ENCODE measurements at regions not wholly inside any gene's neighbourhood (a gene's known extent, or its start where the extent isn't known, plus 50 kb on each side); places are given as distances from the start of the nearest gene placed in this dataset.
A peak's percentile ranks its signal among the peaks of the same experiment; 100 is the strongest.

DNA sequence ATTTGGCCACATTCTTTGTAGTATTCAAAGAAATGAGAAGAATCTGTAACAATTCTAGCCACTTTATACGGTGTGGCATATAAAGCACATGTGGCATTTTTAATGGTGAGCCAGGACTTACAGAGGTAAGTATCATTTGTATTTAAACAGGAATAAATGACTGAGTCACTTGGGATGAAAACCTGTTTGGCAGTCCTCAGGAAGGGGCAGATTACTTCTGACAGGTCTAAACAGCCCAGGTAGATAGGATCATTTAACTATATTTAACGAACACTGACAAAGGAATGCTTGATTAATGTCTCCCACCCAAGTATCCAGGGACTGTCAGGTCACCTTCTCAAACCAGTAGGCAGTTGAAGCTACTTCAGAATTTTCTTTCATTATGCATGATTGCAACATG, 241.5 kb upstream of the SATB1 start:
- no peak for TF ChIP-seq EZH2 (IDR thresholded peaks at IDR 0.05; ENCODE audit: low read depth)
- TF ChIP-seq, protein P1, sequence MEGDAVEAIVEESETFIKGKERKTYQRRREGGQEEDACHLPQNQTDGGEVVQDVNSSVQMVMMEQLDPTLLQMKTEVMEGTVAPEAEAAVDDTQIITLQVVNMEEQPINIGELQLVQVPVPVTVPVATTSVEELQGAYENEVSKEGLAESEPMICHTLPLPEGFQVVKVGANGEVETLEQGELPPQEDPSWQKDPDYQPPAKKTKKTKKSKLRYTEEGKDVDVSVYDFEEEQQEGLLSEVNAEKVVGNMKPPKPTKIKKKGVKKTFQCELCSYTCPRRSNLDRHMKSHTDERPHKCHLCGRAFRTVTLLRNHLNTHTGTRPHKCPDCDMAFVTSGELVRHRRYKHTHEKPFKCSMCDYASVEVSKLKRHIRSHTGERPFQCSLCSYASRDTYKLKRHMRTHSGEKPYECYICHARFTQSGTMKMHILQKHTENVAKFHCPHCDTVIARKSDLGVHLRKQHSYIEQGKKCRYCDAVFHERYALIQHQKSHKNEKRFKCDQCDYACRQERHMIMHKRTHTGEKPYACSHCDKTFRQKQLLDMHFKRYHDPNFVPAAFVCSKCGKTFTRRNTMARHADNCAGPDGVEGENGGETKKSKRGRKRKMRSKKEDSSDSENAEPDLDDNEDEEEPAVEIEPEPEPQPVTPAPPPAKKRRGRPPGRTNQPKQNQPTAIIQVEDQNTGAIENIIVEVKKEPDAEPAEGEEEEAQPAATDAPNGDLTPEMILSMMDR (conservative IDR thresholded peaks at IDR 0.05), result no peak
- H3K4me3 ChIP-seq, result no peak overlapping the region
- no TSS peak for BruUV-seq (replicated peaks)
- no peak overlapping the region for H3K4me2 ChIP-seq
- no peaks in the 10 kb centered on the region for H3K79me2 ChIP-seq (ENCODE audit: low read depth)
- 0 out of 2 replicates have a peak overlapping the region, but pooled peaks have one; percentile 19 for H2AFZ ChIP-seq
- no peak overlapping the region for H3K27ac ChIP-seq
- intact Hi-C loops (cut with micrococcal nuclease; ENCODE audit: unreplicated experiment), result no loop called here
- no peaks in the 10 kb centered on the region for H4K20me1 ChIP-seq (ENCODE audit: insufficient read depth)
- no peaks in the 10 kb centered on the region; the same call in 1 of the 2 replicates for H3K9me2 ChIP-seq (ENCODE audit: insufficient read depth)
- no peaks in the 10 kb centered on the region for H3K27me3 ChIP-seq (ENCODE audit: insufficient read depth, low read depth)
- H3F3A ChIP-seq (ENCODE audit: insufficient read depth, low read depth), result no peaks in the 10 kb centered on the region
- DNase-seq, result no peak
- ChIA-PET CTCF (no interaction called here), POLR2A (ENCODE audit: unreplicated experiment) (no interaction called here)
- no peaks in the 10 kb centered on the region for H3K36me3 ChIP-seq (ENCODE audit: low read depth)
- H3K4me1 ChIP-seq (replicated peaks; ENCODE audit: insufficient read depth), result peaks cover 8% of the 10 kb centered on the region; the same call in 1 of the 2 replicates
- no peaks in the 10 kb centered on the region for H3K9me3 ChIP-seq (ENCODE audit: insufficient read depth, low read depth)

DNA sequence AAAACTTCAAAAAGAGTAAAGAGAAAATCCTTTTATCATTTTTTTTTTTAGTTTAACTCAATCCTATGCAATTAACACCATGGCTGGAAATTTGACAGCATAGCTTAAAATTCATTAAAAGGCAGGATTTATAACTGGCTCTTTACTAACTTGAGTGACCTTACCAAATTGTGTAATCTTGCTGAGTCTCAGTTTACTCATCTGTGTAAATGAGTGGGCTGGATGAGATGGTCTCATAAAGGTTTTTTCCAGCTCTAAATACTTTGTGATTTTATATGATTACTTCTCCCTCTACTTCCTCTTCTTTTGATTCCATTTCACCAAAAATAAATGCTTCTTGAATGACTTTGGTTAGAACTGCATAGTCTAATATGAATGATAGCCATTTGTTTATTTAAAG, 234.9 kb upstream of the SATB1 start:
- Histone ChIP-seq H3K79me2 (ENCODE audit: low read depth) (no peaks in the 10 kb centered on the region), H3K9me2 (ENCODE audit: insufficient read depth) (no peaks in the 10 kb centered on the region; the same call in 1 of the 2 replicates), H3K27ac (no peak overlapping the region), H3K27me3 (ENCODE audit: insufficient read depth, low read depth) (no peaks in the 10 kb centered on the region), H4K20me1 (ENCODE audit: insufficient read depth) (no peaks in the 10 kb centered on the region), H3F3A (ENCODE audit: insufficient read depth, low read depth) (no peaks in the 10 kb centered on the region; the same call in 1 of the 2 replicates), H3K9me3 (ENCODE audit: insufficient read depth, low read depth) (no peaks in the 10 kb centered on the region), H3K4me3 (no peak overlapping the region), H3K4me2 (no peak overlapping the region), H2AFZ (no peak overlapping the region), H3K4me1 (replicated peaks; ENCODE audit: insufficient read depth) (peaks cover 22% of the 10 kb centered on the region), H3K36me3 (ENCODE audit: low read depth) (no peaks in the 10 kb centered on the region)
- BruUV-seq (replicated peaks), result no TSS peak
- intact Hi-C loops (cut with micrococcal nuclease; ENCODE audit: unreplicated experiment), result no loop called here
- TF ChIP-seq, protein P1 (conservative IDR thresholded peaks at IDR 0.05), result no peak
- TF ChIP-seq EZH2 (IDR thresholded peaks at IDR 0.05; ENCODE audit: low read depth), result no peak
- CTCF ChIA-PET, result no interaction called here
- DNase-seq, result no peak
- POLR2A ChIA-PET (ENCODE audit: unreplicated experiment), result no interaction called here

DNA sequence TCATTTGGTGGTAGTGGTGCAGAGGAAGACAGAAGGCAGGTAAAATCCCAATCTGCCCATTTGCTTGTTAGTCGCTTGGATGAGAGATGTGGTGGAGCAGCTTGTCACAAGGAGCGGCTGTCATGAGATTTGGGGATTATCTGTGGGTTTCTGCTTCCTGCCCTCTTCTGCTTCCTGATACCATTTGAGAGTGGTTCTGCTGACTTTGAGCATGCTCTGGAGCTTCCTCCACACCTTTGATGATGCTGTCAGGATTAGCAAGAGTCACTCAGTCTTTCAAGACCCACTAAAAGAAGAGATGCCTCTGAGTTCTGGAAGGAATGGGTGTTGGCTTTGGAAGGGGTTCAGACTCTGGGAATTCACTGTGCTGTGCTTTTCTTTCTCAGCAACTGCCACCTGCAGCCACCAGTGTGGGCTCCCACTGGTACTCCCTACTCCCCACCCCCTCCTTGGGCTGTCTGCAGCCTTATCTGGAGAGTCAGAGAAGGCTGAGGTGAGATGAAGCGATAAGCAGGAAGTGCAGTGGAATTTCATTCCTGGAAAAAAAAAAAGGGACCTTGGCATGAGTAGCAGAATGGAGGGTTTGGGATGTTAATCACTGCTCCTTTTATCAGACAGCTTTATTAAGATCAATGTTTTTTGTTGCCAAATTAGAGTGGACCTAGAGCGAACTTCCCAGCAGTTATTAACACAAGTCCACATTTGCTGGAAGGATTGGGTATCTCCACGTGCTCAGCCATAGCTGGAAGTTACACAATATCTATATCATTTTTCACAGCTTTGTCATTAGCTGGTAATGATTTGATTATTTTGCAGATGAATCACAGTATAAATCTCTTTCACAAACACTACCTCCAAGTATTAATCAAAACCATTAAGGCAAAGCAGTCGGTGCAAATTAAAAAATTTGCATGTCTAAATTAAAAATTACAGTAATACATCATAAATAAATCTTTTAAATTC, 233.0 kb upstream of the SATB1 start:
- no peaks in the 10 kb centered on the region for H4K20me1 ChIP-seq (ENCODE audit: insufficient read depth)
- peak overlapping the region; percentile 39; the same call in 1 of the 2 replicates for H2AFZ ChIP-seq
- no peaks in the 10 kb centered on the region for H3K36me3 ChIP-seq (ENCODE audit: low read depth)
- BruUV-seq (replicated peaks), result no TSS peak
- no peaks in the 10 kb centered on the region; the same call in 1 of the 2 replicates for H3F3A ChIP-seq (ENCODE audit: insufficient read depth, low read depth)
- CTCF ChIA-PET, result no interaction called here
- H3K4me2 ChIP-seq, result peak overlapping the region; percentile 57
- intact Hi-C loops (cut with micrococcal nuclease; ENCODE audit: unreplicated experiment), result no loop called here
- H3K27me3 ChIP-seq (ENCODE audit: insufficient read depth, low read depth), result no peaks in the 10 kb centered on the region
- H3K27ac ChIP-seq, result peak overlapping the region; percentile 25; the same call in 1 of the 2 replicates
- no peaks in the 10 kb centered on the region for H3K9me2 ChIP-seq (ENCODE audit: insufficient read depth)
- no peak overlapping the region for H3K4me3 ChIP-seq
- no peaks in the 10 kb centered on the region for H3K79me2 ChIP-seq (ENCODE audit: low read depth)
- H3K4me1 ChIP-seq (replicated peaks; ENCODE audit: insufficient read depth), result peaks cover 22% of the 10 kb centered on the region
- POLR2A ChIA-PET (ENCODE audit: unreplicated experiment), result no interaction called here
- TF ChIP-seq EZH2 (IDR thresholded peaks at IDR 0.05; ENCODE audit: low read depth), result no peak
- TF ChIP-seq, protein P1 (conservative IDR thresholded peaks at IDR 0.05), result no peak
- no peaks in the 10 kb centered on the region for H3K9me3 ChIP-seq (ENCODE audit: insufficient read depth, low read depth)
- peak in 1 of 2 experiments; percentile 47 for DNase-seq
